ENCODE measurements at regions not wholly inside any gene's neighbourhood (a gene's known extent, or its start where the extent isn't known, plus 50 kb on each side); places are given as distances from the start of the nearest gene placed in this dataset.

DNA sequence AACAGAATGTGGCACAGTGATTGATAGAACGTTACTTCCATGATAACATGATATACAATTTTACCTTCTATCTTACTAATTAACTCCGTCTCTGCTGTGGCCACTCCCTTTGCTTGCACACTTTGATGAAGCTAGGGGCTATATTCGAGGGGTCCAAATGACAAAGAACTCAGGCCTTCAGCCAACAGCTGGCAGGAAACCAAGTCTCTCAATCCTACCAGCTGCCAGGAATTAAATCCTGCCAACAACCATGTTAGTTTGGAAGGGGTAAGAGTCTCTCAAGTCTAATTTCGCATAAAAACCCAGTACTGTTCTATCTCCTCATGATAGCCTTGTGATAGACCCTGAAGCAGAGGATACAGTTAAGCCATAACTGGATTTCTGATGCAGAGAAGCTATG, 1122.9 kb upstream of the PCDH10 start:
- Histone ChIP-seq H3K9ac (ENCODE audit: low read length) (no peak overlapping the region), H3K9me2 (ENCODE audit: low read depth, low read length) (no peaks in the 10 kb centered on the region), H4K20me1 (ENCODE audit: insufficient read depth, low read length) (no peaks in the 10 kb centered on the region), H3K27me3 (ENCODE audit: insufficient read depth, low read length) (no peaks in the 10 kb centered on the region), H3K4me1 (ENCODE audit: insufficient read depth, low read length, severe bottlenecking) (peaks cover 7% of the 10 kb centered on the region), H3K36me3 (ENCODE audit: insufficient read depth, low read length) (no peaks in the 10 kb centered on the region), H3K79me2 (ENCODE audit: insufficient read depth, low read length) (no peaks in the 10 kb centered on the region), H3K4me2 (ENCODE audit: low read length) (peak overlapping the region; percentile 33), H3K9me3 (ENCODE audit: low read length) (no peaks in the 10 kb centered on the region), H3F3A (ENCODE audit: insufficient read depth, low read length) (no peaks in the 10 kb centered on the region), H2AFZ (ENCODE audit: low read length) (peak overlapping the region; percentile 99), H3K4me3 (ENCODE audit: low read depth, low read length, poor library complexity, severe bottlenecking) (no peak overlapping the region), H3K27ac (ENCODE audit: low read depth, low read length, poor library complexity, severe bottlenecking) (no peak overlapping the region)
- TF ChIP-seq EZH2 (IDR thresholded peaks at IDR 0.05; ENCODE audit: borderline replicate concordance, low read length), result no peak
- TF ChIP-seq, protein P1, sequence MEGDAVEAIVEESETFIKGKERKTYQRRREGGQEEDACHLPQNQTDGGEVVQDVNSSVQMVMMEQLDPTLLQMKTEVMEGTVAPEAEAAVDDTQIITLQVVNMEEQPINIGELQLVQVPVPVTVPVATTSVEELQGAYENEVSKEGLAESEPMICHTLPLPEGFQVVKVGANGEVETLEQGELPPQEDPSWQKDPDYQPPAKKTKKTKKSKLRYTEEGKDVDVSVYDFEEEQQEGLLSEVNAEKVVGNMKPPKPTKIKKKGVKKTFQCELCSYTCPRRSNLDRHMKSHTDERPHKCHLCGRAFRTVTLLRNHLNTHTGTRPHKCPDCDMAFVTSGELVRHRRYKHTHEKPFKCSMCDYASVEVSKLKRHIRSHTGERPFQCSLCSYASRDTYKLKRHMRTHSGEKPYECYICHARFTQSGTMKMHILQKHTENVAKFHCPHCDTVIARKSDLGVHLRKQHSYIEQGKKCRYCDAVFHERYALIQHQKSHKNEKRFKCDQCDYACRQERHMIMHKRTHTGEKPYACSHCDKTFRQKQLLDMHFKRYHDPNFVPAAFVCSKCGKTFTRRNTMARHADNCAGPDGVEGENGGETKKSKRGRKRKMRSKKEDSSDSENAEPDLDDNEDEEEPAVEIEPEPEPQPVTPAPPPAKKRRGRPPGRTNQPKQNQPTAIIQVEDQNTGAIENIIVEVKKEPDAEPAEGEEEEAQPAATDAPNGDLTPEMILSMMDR (IDR thresholded peaks at IDR 0.05; ENCODE audit: low read length), result no peak

DNA sequence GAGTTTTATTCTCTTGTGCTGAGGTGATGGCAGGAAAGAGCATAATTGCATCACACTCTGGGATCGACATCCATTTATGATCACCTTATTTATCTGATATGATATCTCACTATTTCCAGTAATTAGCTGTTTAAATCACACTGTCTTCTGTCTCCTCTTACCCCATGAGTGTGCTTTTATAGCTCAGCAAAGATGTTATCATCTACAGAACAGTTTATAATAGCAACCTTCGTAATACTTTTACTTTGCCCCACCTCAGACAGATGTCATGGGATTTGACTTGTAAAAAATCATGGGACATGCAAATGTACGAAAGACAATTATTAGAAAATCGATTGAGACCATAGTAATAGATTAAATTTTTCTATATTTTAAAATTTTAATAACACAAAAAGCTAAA, 1122.3 kb upstream of the PCDH10 start:
- H3K27ac ChIP-seq (ENCODE audit: low read depth, low read length, poor library complexity, severe bottlenecking), result no peak overlapping the region
- no peak overlapping the region for H3K4me3 ChIP-seq (ENCODE audit: low read depth, low read length, poor library complexity, severe bottlenecking)
- no peak overlapping the region for H3K4me2 ChIP-seq (ENCODE audit: low read length)
- H3K27me3 ChIP-seq (ENCODE audit: insufficient read depth, low read length), result no peaks in the 10 kb centered on the region
- no peaks in the 10 kb centered on the region for H4K20me1 ChIP-seq (ENCODE audit: insufficient read depth, low read length)
- no peaks in the 10 kb centered on the region for H3K36me3 ChIP-seq (ENCODE audit: insufficient read depth, low read length)
- peaks cover 7% of the 10 kb centered on the region for H3K4me1 ChIP-seq (ENCODE audit: insufficient read depth, low read length, severe bottlenecking)
- no peak overlapping the region for H3K9ac ChIP-seq (ENCODE audit: low read length)
- TF ChIP-seq EZH2 (IDR thresholded peaks at IDR 0.05; ENCODE audit: borderline replicate concordance, low read length), result no peak
- TF ChIP-seq, protein P1 (IDR thresholded peaks at IDR 0.05; ENCODE audit: low read length), result no peak
- H3K9me2 ChIP-seq (ENCODE audit: low read depth, low read length), result no peaks in the 10 kb centered on the region
- no peaks in the 10 kb centered on the region for H3F3A ChIP-seq (ENCODE audit: insufficient read depth, low read length)
- no peaks in the 10 kb centered on the region for H3K9me3 ChIP-seq (ENCODE audit: low read length)
- H2AFZ ChIP-seq (ENCODE audit: low read length), result peak overlapping the region; percentile 99
- H3K79me2 ChIP-seq (ENCODE audit: insufficient read depth, low read length), result no peaks in the 10 kb centered on the region

DNA sequence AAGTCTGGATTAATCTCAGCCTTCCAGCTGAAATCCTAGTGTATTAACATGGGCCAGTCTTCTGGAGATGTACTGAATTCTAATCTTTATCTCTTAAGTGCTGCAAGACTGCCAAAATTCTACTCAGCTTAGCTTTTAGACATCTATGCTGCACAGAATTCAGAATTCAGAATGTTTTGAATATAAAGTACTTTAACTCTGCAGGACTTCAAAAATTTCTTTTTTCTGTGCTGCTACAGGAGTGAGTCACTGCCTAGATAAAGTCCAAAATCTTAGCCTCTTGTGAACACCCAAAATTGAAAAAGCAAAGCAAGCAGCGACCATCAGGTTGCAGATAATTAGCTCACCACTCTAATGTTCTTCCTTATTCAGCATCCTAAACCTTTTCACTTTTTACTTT, 1092.6 kb upstream of the PCDH10 start:
- Histone ChIP-seq H3K4me3 (ENCODE audit: low read depth, low read length, poor library complexity, severe bottlenecking) (no peak overlapping the region), H3K9me2 (ENCODE audit: low read depth, low read length) (no peaks in the 10 kb centered on the region), H3K4me2 (ENCODE audit: low read length) (no peak overlapping the region), H3F3A (ENCODE audit: insufficient read depth, low read length) (no peaks in the 10 kb centered on the region), H3K4me1 (ENCODE audit: insufficient read depth, low read length, severe bottlenecking) (no peaks in the 10 kb centered on the region), H3K36me3 (ENCODE audit: insufficient read depth, low read length) (no peaks in the 10 kb centered on the region), H2AFZ (ENCODE audit: low read length) (peak overlapping the region; percentile 88; the same call in 1 of the 2 replicates), H3K9ac (ENCODE audit: low read length) (no peak overlapping the region), H3K27ac (ENCODE audit: low read depth, low read length, poor library complexity, severe bottlenecking) (no peak overlapping the region), H4K20me1 (ENCODE audit: insufficient read depth, low read length) (no peaks in the 10 kb centered on the region), H3K9me3 (ENCODE audit: low read length) (peaks cover 14% of the 10 kb centered on the region), H3K79me2 (ENCODE audit: insufficient read depth, low read length) (no peaks in the 10 kb centered on the region), H3K27me3 (ENCODE audit: insufficient read depth, low read length) (no peaks in the 10 kb centered on the region)
- TF ChIP-seq, protein P1 (IDR thresholded peaks at IDR 0.05; ENCODE audit: low read length), result no peak
- no peak for TF ChIP-seq EZH2 (IDR thresholded peaks at IDR 0.05; ENCODE audit: borderline replicate concordance, low read length)
